ENCODE measurements at regions not wholly inside any gene's neighbourhood (a gene's known extent, or its start where the extent isn't known, plus 50 kb on each side); places are given as distances from the start of the nearest gene placed in this dataset.

DNA sequence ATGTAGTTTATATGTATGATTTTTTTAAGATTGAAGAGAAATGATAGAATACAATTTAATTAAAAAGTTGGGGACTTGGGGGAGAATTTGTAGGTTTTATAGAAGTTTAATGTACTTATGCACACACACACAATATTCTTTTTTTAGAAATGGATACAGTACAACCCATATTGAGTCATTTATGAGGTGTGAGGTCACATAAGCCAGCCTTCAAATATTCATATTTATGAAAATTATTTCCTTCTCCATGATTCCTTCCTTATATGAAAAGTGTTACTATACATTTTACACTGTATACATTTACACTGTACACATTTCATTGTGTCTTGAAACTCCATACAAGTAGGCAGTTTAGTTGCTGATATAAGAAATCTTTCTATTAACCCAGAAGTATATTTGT, 96.2 kb upstream of the CHODL start:
- TF ChIP-seq, protein P1, sequence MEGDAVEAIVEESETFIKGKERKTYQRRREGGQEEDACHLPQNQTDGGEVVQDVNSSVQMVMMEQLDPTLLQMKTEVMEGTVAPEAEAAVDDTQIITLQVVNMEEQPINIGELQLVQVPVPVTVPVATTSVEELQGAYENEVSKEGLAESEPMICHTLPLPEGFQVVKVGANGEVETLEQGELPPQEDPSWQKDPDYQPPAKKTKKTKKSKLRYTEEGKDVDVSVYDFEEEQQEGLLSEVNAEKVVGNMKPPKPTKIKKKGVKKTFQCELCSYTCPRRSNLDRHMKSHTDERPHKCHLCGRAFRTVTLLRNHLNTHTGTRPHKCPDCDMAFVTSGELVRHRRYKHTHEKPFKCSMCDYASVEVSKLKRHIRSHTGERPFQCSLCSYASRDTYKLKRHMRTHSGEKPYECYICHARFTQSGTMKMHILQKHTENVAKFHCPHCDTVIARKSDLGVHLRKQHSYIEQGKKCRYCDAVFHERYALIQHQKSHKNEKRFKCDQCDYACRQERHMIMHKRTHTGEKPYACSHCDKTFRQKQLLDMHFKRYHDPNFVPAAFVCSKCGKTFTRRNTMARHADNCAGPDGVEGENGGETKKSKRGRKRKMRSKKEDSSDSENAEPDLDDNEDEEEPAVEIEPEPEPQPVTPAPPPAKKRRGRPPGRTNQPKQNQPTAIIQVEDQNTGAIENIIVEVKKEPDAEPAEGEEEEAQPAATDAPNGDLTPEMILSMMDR (IDR thresholded peaks at IDR 0.05; ENCODE audit: low read depth, low read length): no peak
- no peak for TF ChIP-seq EZH2phosphoT487 (IDR thresholded peaks at IDR 0.05; ENCODE audit: low read depth)
